ENCODE measurements at regions not wholly inside any gene's neighbourhood (a gene's known extent, or its start where the extent isn't known, plus 50 kb on each side); places are given as distances from the start of the nearest gene placed in this dataset.

DNA sequence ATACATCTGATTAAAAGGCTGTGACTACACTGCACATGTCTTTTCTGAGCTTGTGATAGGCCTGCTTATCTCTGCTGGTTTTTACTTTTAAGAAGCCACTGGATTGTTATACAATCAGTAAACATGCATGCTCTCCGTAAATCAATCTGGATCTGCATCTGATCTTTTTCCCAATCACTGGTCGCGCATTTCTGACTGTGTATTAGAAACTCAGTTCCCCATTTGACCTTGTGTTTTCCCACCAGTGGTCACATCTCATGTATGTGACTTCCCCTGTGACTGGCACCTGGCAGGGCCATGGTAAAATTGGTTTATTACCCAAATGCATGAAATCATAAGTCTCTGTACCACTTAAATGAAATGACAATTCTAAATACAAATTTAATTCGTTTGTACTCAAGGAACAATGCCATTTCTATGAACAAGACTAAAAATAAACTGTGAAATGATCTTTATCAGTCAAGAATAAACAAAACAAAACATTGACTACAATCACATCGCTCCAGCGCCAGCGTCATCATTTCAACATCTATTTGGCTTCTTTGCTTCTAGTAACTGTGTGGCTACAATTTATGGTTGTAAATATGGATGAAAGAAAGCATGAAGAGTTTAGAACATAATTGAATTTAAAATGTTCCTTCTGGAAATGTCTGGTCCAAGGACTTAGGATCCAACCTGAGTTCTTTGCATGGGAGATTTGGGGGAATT, 396.6 kb upstream of the TRIB2 start:
- Histone ChIP-seq H3K4me1 (peaks cover 6% of the 10 kb centered on the region), H3K9ac (ENCODE audit: low read depth in 2 of 2, low read length in 2 of 2) (no peak overlapping the region), H3K9me3 (no peaks in the 10 kb centered on the region), H3K36me3 (no peaks in the 10 kb centered on the region), H3K4me3 (no peak overlapping the region), H3K27ac (no peak overlapping the region), H3K27me3 (no peaks in the 10 kb centered on the region)
- intact Hi-C loops (cut with DNase I): no loop called here
- DNase-seq: no peak
- no peak for TF ChIP-seq CTCF (IDR thresholded peaks at IDR 0.05)

- DNase-seq: no peak
- Histone ChIP-seq H3K36me3 (no peaks in the 10 kb centered on the region), H3K9ac (ENCODE audit: low read depth in 2 of 2, low read length in 2 of 2) (no peak overlapping the region), H3K27ac (no peak overlapping the region), H3K27me3 (no peaks in the 10 kb centered on the region), H3K4me3 (no peak overlapping the region), H3K4me1 (peaks cover 6% of the 10 kb centered on the region), H3K9me3 (no peaks in the 10 kb centered on the region)
- TF ChIP-seq CTCF (IDR thresholded peaks at IDR 0.05): no peak
- intact Hi-C loops (cut with DNase I): no loop called here
These were observed 395.6 kb upstream of the TRIB2 start for GRCh38 chr2:12320991-12321641.

DNA sequence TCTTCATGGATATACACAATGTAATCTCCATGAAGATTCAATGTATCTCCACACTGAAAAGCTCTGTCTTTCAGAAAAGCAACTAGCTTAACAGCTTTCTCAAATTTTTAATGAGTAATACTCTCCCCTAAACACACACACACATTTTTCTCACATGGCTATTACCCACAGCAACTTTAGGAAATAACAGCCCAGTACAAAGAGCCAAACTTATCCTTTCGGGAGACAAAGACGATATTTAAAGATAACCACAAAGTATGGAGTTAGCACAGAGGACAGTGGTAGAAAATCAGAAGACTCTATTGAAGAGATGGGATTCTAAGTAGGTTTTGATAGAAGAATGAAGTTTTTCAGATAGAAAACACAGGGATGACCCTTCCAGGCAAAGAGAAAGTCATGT, 394.9 kb upstream of the TRIB2 start:
- Histone ChIP-seq H3K27me3 (no peaks in the 10 kb centered on the region), H3K27ac (no peak overlapping the region), H3K36me3 (no peaks in the 10 kb centered on the region), H3K9ac (ENCODE audit: low read depth in 2 of 2, low read length in 2 of 2) (no peak overlapping the region), H3K9me3 (no peaks in the 10 kb centered on the region), H3K4me3 (no peak overlapping the region), H3K4me1 (peaks cover 6% of the 10 kb centered on the region)
- no peak for DNase-seq
- intact Hi-C loops (cut with DNase I): no loop called here
- TF ChIP-seq CTCF (IDR thresholded peaks at IDR 0.05): no peak

DNA sequence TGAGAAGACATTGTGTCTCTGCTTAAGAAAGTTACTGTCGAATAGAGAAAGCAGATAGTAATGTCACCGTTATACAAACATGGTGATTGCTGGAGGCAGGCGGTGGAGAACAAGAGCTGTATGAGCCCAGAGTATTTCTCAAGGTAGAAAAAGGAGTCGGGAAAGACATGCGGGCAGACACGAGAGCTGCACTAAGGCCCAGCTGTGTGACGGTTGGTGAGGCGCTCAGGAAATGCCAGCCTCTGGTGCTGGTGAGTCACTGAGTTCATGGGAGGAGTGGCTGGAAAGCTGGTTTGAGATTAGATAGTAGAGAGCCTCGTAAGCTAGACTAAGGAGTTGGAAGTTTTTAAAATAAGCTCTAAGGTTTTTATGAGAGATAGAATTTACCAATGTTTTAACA, 390.9 kb upstream of the TRIB2 start:
- intact Hi-C loops (cut with DNase I): no loop called here
- Histone ChIP-seq H3K27ac (no peak overlapping the region), H3K4me3 (no peak overlapping the region), H3K36me3 (no peaks in the 10 kb centered on the region), H3K4me1 (no peaks in the 10 kb centered on the region), H3K27me3 (no peaks in the 10 kb centered on the region), H3K9me3 (no peaks in the 10 kb centered on the region), H3K9ac (ENCODE audit: low read depth in 2 of 2, low read length in 2 of 2) (no peak overlapping the region)
- no peak for DNase-seq
- no peak for TF ChIP-seq CTCF (IDR thresholded peaks at IDR 0.05)

- no peak for TF ChIP-seq CTCF (IDR thresholded peaks at IDR 0.05)
- H3K9me3 ChIP-seq: no peaks in the 10 kb centered on the region
- no peak overlapping the region for H3K4me3 ChIP-seq
- H3K27ac ChIP-seq: no peak overlapping the region
- H3K4me1 ChIP-seq: no peaks in the 10 kb centered on the region
- H3K9ac ChIP-seq (ENCODE audit: low read depth in 2 of 2, low read length in 2 of 2): no peak overlapping the region
- DNase-seq: no peak
- H3K36me3 ChIP-seq: no peaks in the 10 kb centered on the region
- H3K27me3 ChIP-seq: no peaks in the 10 kb centered on the region
- intact Hi-C loops (cut with DNase I): no loop called here
These were observed 390.1 kb upstream of the TRIB2 start for GRCh38 chr2:12326449-12327190.

Measured in colonic mucosa (tissue), 4 donors.